ENCODE measurements at regions not wholly inside any gene's neighbourhood (a gene's known extent, or its start where the extent isn't known, plus 50 kb on each side); places are given as distances from the start of the nearest gene placed in this dataset.

- no peak for TF ChIP-seq EZH2 (IDR thresholded peaks at IDR 0.05; ENCODE audit: insufficient read depth, low read length)
- no peak for TF ChIP-seq CTCF (IDR thresholded peaks at IDR 0.05; ENCODE audit: insufficient read depth, low read depth, low read length)
Measured at GRCh38 chr2:145854039-145854755, 1334.3 kb upstream of the ZEB2 start.

Measured in astrocyte (in vitro differentiated cells and primary cell).